GM19397 (cell line): ENCODE measurements at regions not wholly inside any gene's neighbourhood (a gene's known extent, or its start where the extent isn't known, plus 50 kb on each side); places are given as distances from the start of the nearest gene placed in this dataset.
"Not testable (repeated sequence)": the region's sequence is repeated elsewhere in the genome, so short reads cannot be mapped to it uniquely, and the experiment has no call there.

Source experiments
- ATAC-seq: cut with Tn5 transposase; IDR thresholded peaks from one replicate; pipeline ENCODE4 v1.9.1; 2021; ENCODE audit warnings: mild to moderate bottlenecking, moderate library complexity; ENCODE audit not compliant: unreplicated experiment

DNA sequence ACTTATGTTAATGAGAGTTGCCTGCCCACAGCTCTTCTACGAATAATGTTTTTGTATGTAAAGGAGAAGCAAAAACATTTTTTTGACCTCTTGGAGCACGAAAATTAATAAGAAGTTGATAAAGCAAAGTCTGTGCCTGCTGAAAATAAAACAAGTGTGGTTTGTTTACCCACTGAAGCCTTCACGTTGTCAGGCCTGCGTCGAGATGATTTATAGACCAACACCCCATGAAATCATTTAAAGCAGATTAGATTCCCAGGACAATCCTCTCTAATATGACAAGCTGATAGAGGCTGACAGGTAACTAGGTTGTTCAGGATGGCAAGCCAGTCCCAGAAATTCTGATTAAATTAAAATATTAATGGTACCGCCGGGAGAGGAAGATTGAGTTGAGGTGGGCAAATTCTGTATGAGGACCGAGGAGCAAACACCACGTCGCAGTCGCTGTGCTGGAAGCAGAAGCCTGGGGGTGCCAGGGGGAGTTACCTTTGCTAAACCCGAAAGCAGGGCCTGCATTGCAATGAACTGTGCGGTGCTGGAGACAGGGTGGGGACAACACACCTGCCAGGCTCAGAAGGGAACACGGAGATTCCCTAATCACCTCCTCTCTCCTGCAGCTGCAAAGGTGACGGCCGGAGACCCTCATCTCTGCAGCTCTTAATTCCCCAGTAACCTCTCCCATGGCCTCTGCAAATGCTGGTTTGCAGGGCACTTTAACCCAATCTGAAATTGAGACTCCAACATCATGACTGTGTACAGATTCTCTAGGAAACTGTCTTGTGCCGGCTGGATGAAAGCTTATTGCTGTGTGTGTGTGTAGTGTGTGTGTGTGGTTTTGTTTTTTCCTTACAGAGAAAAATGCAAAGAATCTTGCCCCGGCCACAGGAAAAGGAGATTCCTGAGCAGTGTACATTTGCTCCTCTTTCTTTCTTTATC, 2805.9 kb downstream of the RPIA start:
- not testable (repeated sequence) for ATAC-seq

DNA sequence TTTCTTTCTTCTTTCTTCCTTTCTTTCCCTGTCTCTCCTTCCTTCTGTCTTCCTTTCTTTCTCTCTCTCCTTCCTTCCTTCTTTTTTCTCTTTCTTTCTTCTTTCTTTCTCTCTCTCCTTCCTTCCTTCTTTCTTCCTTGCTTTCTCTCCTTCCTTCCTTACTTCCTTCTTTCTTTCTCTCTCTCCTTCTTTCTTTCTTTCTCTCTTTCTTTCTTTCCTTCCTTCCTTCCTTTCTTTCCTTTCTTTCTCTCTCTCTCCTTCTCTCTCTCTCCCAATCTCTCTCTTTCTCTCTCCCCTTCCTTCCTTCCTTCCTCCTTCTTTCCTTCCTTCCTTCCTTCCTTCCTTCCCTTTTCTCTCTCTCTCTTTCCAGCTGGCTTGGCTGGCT, 2806.6 kb downstream of the RPIA start:
- not testable (repeated sequence) for ATAC-seq

DNA sequence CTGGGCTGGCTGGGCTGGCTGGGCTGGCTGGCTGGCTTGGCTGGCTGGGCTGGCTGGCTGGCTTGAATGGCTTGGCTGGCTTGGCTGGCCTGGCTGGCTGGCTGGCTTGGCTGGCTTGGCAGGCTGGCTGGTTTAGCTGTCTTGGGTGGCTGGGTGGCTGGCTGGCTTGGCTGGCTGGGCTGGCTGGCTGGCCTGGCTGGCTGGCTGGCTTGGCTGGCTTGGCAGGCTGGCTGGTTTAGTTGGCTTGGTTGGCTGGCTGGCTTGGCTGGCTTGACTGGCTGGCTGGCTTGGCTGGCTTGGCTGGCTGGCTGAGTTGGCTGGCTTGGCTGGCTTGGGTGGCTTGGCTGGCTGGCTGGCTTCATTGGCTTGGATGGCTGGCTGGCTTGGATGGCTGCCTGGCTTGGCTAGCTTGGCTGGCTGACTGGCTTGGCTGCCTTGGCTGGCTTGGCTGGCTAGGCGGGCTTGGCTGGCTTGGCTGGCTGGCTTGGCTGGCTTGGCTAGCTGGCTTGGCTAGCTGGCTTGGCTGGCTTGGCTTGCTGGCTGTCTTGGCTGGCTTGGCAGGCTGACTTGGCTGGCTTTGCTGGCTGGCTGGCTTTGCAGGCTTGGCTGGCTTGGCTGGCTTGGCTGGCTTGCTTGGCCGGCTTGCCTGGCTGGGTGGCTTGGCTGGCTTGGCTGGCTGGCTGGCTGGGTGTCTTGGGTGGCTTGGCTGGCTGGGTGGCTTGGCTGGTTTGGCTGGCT, 2807.2 kb downstream of the RPIA start:
- ATAC-seq = not testable (repeated sequence)

DNA sequence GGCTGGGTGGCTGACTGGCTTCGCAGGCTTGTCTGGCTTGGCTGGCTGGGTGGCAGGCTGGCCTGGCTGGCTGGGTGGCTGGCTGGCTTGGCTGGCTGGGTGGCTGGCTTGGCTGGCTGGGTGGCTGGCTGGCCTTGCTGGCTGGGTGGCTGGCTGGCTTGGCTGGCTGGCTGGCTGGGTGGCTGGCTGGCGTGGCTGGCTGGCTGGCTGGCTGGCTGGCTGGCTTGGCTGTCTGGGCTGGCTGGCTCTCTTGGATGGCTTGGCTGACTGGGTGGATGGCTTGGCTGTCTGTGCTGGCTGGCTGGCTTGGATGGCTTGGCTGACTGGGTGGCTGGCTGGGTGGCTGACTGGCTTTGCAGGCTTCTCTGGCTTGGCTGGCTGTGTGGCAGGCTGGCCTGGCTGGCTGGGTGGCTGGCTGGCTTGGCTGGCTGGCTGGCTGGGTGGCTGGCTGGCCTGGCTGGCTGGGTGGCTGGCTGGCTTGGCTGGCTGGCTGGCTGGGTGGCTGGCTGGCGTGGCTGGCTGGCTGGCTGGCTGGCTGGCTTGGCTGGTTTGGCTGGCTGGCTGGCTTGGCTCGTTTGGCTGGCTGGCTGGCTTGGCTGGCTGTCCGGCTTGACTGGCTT, 2808.1 kb downstream of the RPIA start:
- not testable (repeated sequence) for ATAC-seq

DNA sequence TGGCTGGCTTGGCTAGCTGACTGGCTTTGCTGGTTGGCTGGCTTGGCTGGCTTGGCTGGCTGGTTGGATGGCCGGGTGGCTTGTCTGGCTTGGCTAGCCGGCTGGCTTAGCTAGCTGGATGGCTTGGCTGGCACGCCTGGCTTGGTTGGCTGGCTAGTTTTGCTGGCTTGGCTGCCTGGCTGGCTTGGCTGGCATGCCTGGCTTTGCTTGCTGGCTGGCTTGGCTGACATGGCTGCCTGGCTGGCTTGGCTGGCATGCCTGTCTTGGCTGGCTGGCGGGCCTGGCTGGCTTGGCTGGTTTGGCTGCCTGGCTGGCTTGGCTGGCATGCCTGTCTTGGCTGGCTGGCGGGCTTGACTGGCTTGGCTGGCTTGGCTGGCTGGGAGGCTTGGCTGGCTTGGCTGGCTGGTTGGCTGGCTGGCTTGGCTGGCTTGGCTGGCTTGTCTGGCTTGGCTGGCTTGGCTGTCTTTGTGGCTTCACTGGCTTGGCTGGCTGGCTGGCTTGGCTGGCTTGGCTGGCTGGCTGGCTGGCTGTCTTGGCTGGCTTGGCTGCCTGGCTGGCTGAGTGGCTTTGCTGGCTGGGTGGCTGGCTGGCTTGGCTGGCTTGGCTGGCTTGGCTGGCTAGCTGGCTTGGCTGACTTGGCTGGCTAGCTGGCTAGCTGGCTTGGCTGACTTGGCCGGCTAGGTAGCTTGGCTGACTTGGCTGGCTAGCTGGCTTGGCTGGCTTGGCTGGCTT, 2808.9 kb downstream of the RPIA start:
- ATAC-seq = not testable (repeated sequence)

DNA sequence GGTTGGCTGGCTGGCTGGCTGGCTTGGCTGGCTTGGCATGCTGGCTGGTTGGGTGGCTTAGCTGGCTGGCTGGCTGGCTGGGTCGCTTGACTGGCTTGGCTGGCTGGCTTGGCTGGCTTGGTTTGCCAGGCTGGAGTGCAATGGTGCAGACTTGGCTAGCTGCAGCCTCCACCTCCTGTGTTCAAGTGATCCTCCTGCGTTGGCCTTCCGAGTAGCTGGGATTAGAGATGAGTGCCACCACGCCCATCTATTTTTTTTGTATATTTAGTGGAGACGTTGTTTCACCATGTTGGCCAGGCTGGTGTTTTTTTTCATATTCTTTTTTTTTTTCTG, 2809.5 kb downstream of the RPIA start:
- not testable (repeated sequence) for ATAC-seq

DNA sequence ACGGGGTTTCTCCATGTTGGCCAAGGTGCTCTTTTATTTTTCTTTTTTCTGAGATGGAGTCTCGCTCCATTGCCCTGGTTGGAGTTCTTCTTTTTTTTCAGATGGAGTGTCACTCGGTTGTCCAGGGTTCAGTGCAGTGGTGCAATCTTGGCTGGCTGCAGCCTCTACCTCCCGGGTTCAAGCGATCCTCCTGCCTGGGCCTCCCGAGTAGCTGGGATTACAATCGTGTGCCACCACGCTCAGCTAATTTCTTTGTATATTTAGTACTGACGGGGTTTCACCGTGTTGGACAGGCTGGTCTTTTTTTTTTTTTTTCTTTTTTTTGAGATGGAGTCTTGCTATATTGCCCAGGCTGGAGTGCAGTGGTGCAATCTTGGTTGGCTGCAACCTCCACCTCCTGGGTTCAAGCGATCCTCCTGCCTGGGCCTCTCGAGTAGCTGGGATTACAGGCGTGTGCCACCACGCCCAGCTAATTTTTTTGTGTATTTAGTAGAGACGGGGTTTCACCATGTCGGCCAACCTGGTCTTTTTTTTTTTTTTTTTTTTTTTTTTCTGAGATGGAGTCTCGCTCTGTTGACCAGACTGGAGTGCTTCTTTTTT, 2810.1 kb downstream of the RPIA start:
- not testable (repeated sequence) for ATAC-seq

DNA sequence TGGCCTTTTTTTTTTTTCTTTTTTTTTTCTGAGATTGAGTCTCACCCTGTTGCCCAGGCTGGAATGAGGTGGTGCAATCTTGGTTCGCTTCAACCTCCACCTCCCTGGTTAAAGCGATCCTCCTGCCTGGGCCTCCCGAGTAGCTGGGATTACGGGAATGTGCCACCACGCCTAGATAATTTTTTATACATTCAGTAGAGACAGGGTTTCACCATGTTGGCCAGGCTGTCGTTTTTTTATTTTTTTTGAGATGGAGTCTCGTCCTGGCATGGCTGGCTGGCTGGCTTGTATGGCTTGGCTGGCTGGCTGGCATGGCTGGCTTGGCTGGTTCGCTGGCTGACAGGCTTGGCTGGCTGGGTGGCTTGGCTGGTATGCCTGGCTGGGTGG, 2812.1 kb downstream of the RPIA start:
- not testable (repeated sequence) for ATAC-seq

DNA sequence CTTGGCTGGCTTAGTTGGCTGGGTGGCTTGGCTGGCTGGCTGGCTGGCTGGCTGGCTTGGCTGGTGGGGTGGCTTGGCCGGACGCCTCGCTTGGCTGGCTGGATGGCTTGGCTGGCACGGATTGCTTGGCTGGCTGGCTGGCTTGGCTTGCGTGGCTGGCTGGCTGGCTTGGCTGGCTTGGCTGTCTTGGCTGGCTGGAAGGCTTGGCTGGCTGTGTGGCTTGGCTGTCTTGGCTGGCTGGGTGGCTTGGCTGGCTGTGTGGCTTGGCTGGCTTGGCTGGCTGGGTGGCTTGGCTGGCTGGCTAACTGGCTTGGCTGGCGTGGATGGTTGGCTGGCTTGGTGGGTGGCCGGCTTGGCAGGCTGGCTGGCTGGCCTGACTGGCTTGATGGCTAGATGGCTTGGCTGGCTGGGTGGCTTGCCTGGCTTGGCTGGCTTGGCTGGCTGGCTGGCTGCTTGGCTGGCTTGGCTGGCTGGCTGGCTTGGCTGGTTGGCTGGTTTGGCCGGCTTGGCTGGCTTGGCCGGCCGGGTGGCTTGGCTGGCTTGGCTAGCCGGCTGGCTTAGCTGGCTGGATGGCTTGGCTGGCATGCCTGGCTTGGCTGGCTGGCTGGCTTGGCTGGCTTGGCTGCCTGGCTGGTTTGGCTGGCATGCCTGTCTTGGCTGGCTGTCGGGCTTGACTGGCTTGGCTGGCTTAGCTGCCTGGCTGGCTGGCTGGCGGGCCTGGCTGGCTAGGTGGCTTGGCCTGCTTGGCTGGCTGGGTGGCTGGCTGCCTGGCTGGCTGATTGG, 2812.7 kb downstream of the RPIA start:
- ATAC-seq = not testable (repeated sequence)

DNA sequence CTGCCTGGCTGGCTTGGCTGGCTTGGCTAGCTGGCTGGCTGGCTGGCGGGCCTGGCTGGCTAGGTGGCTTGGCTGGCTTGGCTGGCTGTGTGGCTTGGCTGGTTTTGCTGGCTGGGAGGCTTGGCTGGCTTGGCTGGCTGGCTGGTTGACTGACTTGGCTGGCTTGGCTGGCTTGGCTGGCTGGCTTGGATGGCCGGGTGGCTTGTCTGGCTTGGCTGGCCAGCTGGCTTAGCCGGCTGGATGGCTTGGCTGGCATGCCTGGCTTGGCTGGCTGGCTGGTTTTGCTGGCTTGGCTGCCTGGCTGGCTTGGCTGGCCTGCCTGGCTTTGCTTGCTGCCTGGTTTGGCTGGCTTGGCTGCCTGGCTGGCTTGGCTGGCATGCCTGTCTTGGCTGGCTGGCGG, 2817.3 kb downstream of the RPIA start:
- not testable (repeated sequence) for ATAC-seq

DNA sequence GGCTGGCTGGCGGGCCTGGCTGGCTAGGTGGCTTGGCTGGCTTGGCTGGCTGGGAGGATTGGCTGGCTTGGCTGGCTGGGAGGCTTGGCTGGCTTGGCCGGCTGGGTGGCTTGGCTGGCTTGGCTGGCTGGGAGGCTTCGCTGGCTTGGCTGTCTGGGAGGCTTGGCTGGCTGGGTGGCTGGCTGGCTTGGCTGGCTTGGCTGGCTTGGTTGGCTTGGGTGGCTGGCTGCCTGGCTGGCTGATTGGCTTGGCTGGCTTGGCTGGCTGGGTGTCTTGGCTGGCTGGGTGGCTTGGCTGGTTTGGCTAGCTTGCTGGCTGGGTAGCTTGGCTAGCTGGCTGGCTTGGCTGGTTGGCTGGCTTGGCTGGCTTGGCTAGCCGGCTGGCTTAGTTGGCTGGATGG, 2817.8 kb downstream of the RPIA start:
- ATAC-seq = not testable (repeated sequence)

DNA sequence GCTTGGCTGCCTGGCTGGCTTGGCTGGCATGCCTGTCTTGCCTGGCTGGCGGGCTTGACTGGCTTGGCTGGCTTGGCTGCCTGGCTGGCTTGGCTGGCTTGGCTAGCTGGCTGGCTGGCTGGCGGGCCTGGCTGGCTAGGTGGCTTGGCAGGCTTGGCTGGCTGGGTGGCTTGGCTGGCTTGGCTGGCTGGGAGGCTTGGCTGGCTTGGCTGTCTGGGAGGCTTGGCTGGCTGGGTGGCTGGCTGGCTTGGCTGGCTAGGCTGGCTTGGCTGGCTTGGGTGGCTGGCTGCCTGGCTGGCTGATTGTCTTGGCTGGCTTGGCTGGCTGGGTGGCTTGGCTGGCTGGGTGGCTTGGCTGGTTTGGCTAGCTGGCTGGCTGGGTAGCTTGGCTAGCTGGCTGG, 2819.7 kb downstream of the RPIA start:
- not testable (repeated sequence) for ATAC-seq

DNA sequence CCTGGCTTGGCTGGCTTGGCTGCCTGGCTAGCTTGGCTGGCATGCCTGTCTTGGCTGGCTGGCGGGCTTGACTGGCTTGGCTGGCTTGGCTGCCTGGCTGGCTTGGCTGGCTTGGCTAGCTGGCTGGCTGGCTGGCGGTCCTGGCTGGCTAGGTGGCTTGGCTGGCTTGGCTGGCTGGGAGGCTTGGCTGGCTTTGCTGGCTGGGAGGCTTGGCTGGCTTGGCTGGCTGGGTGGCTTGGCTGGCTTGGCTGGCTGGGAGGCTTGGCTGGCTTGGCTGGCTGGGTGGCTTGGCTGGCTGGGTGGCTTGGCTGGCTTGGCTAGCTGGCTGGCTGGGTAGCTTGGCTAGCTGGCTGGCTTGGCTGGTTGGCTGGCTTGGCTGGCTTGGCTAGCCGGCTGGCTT, 2824.5 kb downstream of the RPIA start:
- ATAC-seq = not testable (repeated sequence)

DNA sequence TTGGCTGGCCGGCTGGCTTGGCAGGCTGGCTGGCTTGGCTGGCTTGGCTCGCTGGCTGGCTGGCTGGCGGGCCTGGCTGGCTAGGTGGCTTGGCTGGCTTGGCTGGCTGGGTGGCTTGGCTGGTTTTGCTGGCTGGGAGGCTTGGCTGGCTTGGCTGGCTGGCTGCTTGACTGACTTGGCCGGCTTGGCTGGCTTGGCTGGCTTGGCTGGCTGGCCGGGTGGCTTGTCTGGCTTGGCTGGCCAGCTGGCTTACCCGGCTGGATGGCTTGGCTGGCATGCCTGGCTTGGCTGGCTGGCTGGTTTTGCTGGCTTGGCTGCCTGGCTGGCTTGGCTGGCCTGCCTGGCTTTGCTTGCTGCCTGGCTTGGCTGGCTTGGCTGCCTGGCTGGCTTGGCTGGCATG, 2825.2 kb downstream of the RPIA start:
- ATAC-seq = not testable (repeated sequence)

DNA sequence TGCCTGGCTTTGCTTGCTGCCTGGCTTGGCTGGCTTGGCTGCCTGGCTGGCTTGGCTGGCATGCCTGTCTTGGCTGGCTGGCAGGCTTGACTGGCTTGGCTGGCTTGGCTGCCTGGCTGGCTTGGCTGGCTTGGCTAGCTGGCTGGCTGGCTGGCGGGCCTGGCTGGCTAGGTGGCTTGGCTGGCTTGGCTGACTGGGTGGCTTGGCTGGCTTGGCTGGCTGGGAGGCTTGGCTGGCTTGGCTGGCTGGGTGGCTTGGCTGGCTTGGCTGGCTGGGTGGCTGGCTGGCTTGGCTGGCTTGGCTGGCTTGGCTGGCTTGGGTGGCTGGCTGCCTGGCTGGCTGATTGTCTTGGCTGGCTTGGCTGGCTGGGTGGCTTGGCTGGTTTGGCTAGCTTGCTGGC, 2826.4 kb downstream of the RPIA start:
- ATAC-seq = not testable (repeated sequence)

DNA sequence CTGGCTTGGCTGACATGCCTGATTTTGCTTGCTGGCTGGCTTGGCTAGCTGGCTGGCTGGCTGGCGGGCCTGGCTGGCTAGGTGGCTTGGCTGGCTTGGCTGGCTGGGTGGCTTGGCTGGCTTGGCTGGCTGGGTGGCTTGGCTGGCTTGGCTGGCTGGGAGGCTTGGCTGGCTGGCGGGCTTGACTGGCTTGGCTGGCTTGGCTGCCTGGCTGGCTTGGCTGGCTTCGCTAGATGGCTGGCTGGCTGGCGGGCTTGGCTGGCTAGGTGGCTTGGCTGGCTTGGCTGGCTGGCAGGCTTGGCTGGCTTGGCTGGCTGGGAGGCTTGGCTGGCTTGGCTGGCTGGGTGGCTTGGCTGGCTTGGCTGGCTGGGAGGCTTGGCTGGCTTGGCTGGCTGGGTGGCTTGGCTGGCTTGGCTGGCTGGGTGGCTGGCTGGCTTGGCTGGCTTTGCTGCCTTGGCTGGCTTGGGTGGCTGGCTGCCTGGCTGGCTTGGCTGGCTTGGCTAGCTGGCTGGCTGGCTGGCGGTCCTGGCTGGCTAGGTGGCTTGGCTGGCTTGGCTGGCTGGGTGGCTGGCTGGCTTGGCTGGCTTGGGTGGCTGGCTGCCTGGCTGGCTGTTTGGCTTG, 2827.0 kb downstream of the RPIA start:
- ATAC-seq = not testable (repeated sequence)

DNA sequence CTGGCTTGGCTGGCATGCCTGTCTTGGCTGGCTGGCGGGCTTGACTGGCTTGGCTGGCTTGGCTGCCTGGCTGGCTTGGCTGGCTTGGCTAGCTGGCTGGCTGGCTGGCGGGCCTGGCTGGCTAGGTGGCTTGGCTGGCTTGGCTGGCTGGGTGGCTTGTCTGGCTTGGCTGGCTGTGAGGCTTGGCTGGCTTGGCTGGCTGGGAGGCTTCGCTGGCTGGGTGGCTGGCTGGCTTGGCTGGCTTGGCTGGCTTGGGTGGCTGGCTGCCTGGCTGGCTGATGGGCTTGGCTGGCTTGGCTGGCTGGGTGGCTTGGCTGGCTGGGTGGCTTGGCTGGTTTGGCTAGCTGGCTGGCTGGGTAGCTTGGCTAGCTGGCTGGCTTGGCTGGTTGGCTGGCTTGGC, 2827.9 kb downstream of the RPIA start:
- not testable (repeated sequence) for ATAC-seq

DNA sequence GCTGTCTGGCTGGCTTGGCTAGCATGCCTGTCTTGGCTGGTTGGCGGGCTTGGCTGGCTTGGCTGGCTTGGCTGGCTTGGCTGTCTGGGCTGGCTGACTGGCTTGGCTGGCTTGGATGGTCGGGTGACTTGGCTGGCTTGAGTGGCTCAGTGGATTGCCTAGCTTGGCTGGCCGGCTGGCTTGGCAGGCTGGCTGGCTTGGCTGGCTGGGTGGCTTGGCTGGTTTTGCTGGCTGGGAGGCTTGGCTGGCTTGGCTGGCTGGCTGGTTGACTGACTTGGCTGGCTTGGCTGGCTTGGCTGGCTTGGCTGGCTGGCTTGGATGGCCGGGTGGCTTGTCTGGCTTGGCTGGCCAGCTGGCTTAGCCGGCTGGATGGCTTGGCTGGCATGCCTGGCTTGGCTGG, 2828.4 kb downstream of the RPIA start:
- ATAC-seq = not testable (repeated sequence)

DNA sequence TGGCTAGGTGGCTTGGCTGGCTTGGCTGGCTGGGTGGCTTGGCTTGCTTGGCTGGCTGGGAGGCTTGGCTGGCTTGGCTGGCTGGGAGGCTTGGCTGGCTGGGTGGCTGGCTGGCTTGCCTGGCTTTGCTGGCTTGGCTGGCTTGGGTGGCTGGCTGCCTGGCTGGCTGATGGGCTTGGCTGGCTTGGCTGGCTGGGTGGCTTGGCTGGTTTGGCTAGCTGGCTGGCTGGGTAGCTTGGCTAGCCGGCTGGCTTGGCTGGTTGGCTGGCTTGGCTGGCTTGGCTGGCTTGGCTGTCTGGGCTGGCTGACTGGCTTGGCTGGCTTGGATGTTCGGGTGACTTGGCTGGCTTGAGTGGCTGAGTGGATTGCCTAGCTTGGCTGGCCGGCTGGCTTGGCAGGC, 2829.1 kb downstream of the RPIA start:
- ATAC-seq = not testable (repeated sequence)
